ENCODE measurements at regions not wholly inside any gene's neighbourhood (a gene's known extent, or its start where the extent isn't known, plus 50 kb on each side); places are given as distances from the start of the nearest gene placed in this dataset.

DNA sequence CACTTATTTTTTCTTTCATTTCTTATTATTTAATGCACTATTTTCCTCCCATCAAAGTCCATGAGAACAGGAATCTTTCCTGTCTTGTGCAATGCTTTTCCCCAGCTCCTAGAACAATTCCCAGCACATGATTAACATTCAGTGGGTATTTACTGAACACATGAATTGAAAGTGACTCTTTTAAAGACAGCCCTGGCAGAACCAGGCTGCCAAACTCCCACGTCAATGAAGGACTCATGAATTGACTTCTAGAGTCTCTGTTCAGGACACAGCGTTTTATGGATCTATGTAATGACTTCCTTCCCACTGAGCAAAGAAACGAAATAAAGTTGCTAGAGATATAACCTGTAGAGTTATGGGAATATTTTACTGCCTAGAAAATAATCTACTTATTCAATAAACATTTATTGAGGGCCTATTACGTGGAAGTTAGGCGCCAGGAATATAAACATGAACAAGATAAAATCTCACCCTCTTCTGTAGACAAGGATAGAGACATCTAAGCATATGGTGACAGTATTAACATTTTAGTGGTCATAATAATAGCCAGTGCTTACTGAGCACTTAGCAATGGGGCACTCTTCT, 485.9 kb upstream of the KLF4 start:
- Histone ChIP-seq H3K36me3 (no peaks in the 10 kb centered on the region), H3K4me3 (no peak overlapping the region), H3K27ac (peak overlapping the region in 3 of 4 donors; percentile 32 to 87 (median 70)), H3K4me1 (peaks cover 0 to 70% (median 9%) of the 10 kb centered on the region in 3 donors), H3K27me3 (no peaks in the 10 kb centered on the region), H3K9me3 (no peaks in the 10 kb centered on the region)
- TF ChIP-seq, protein P1, sequence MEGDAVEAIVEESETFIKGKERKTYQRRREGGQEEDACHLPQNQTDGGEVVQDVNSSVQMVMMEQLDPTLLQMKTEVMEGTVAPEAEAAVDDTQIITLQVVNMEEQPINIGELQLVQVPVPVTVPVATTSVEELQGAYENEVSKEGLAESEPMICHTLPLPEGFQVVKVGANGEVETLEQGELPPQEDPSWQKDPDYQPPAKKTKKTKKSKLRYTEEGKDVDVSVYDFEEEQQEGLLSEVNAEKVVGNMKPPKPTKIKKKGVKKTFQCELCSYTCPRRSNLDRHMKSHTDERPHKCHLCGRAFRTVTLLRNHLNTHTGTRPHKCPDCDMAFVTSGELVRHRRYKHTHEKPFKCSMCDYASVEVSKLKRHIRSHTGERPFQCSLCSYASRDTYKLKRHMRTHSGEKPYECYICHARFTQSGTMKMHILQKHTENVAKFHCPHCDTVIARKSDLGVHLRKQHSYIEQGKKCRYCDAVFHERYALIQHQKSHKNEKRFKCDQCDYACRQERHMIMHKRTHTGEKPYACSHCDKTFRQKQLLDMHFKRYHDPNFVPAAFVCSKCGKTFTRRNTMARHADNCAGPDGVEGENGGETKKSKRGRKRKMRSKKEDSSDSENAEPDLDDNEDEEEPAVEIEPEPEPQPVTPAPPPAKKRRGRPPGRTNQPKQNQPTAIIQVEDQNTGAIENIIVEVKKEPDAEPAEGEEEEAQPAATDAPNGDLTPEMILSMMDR (IDR thresholded peaks at IDR 0.05), result no peak
- no peak for TF ChIP-seq POLR2A (IDR thresholded peaks at IDR 0.05)
- intact Hi-C loops (cut with DNase I), result no loop called here
- DNase-seq, result no peak
- 82 to 88% methylated on average over 5 of the region's 5 CpGs for WGBS, 2 donors

DNA sequence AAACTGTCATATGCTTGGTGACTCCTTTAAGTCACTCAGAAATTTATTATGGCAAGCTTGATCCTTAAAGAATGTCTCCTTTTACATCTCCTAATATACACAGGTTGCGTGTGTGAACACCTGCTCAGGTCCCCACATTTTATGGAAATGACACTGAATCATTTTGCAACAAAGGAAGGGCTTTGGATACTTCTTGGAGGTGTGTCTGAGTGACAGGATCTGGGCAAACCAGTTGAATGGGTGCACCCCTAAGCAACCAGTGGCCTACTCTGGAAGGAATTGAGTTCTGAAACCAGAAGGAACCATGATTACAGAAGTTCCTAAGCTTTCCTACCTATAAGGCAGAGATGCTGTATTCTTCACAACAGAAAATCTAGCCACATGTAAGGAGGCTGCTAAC, 483.9 kb upstream of the KLF4 start:
- no peaks in the 10 kb centered on the region for H3K9me3 ChIP-seq
- H3K4me1 ChIP-seq, result peaks cover 0 to 88% (median 13%) of the 10 kb centered on the region in 3 donors
- H3K27me3 ChIP-seq, result no peaks in the 10 kb centered on the region
- peak overlapping the region in 3 of 4 donors; percentile 70 to 87 (median 72) for H3K27ac ChIP-seq
- no peaks in the 10 kb centered on the region for H3K36me3 ChIP-seq
- no peak overlapping the region for H3K4me3 ChIP-seq
- intact Hi-C loops (cut with DNase I), result no loop called here
- 53 to 67% methylated on average over 1 of the region's 1 CpG for WGBS, 2 donors
- TF ChIP-seq, protein P1 (IDR thresholded peaks at IDR 0.05), result no peak
- TF ChIP-seq POLR2A (IDR thresholded peaks at IDR 0.05), result no peak
- no peak for DNase-seq

DNA sequence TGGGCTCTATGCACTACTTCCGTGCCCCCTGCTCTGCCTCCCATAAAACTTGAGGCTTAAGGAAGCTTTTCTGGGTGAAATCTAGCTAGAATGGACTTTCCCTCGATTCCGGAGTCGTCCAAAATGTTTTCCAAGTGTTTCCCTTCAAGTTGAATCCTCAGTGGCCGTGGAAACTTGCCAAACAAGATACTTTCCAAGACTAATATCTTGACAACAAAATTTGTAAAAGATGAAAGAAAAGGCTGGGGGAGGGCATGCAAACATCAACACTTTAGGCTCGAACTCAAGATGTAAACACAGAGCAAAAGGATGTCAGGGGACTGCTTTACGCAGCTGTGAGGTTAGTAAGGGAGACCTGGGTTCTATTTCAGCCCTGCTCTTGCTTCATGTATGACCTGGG, 482.8 kb upstream of the KLF4 start:
- Histone ChIP-seq H3K36me3 (no peaks in the 10 kb centered on the region), H3K4me3 (no peak overlapping the region), H3K4me1 (peaks cover 0 to 96% (median 17%) of the 10 kb centered on the region in 3 donors), H3K27me3 (no peaks in the 10 kb centered on the region), H3K9me3 (no peaks in the 10 kb centered on the region), H3K27ac (peak overlapping the region in 3 of 4 donors; percentile 31 to 87 (median 70))
- intact Hi-C loops (cut with DNase I), result no loop called here
- WGBS, 2 donors, result 66 to 75% methylated on average over 7 of the region's 7 CpGs
- DNase-seq, result no peak
- TF ChIP-seq, protein P1 (IDR thresholded peaks at IDR 0.05), result no peak
- no peak for TF ChIP-seq POLR2A (IDR thresholded peaks at IDR 0.05)

DNA sequence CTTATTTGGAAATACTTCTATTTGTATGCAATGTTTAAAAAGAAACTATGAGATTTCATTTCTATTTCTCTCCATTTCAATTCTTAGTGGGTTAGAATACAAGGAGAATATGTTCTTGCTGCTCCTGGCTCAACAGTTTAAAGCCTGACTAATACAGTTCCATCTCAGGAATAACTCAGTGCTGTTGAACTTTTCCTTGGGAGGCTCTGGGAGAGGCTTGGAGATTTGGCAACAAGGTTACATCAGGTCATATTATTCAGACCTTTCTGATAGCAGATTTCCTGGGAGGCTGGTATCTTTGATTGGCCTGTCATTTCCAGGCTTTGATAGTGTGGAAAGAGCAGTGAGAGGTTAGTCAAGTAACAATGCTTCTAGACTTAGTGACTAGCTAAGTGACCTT, 481.7 kb upstream of the KLF4 start:
- peaks cover 0 to 91% (median 9%) of the 10 kb centered on the region in 3 donors for H3K4me1 ChIP-seq
- H3K4me3 ChIP-seq, result no peak overlapping the region
- H3K27ac ChIP-seq, result peak overlapping the region in 3 of 4 donors; percentile 21 to 87 (median 48)
- H3K27me3 ChIP-seq, result no peaks in the 10 kb centered on the region
- DNase-seq, result no peak
- TF ChIP-seq POLR2A (IDR thresholded peaks at IDR 0.05), result no peak
- TF ChIP-seq, protein P1 (IDR thresholded peaks at IDR 0.05), result no peak
- no peaks in the 10 kb centered on the region for H3K36me3 ChIP-seq
- H3K9me3 ChIP-seq, result no peaks in the 10 kb centered on the region
- intact Hi-C loops (cut with DNase I), result no loop called here

DNA sequence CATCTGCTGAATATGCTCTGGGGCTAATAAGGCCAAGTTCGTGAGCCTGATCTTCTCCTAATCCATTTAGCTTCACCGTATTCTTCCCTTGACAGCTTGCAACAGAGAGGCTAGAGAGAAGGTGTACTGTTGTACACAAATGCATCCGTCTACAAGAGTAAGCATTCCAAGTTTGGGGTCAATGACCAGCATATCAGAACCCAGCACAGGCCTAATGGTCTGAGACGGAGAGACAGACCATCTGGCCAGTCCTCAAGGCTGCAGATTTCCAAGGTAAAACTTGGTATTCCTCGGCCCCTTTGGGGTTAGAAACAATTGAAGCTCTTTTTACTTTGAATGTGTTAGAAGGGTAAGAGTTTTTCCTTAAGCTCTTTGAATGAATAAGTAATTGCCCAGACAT, 481.2 kb upstream of the KLF4 start:
- Histone ChIP-seq H3K36me3 (no peaks in the 10 kb centered on the region), H3K27ac (peak overlapping the region in 2 of 4 donors; percentile 42 to 87), H3K4me1 (peaks cover 0 to 86% (median 9%) of the 10 kb centered on the region in 3 donors), H3K4me3 (no peak overlapping the region), H3K9me3 (no peaks in the 10 kb centered on the region), H3K27me3 (no peaks in the 10 kb centered on the region)
- intact Hi-C loops (cut with DNase I), result no loop called here
- 77 to 81% methylated on average over 5 of the region's 5 CpGs for WGBS, 2 donors
- TF ChIP-seq POLR2A (IDR thresholded peaks at IDR 0.05), result no peak
- TF ChIP-seq, protein P1 (IDR thresholded peaks at IDR 0.05), result no peak
- DNase-seq, result no peak
